Trophoblast cell (in vitro differentiated cells and primary cell): ENCODE measurements at regions not wholly inside any gene's neighbourhood (a gene's known extent, or its start where the extent isn't known, plus 50 kb on each side); places are given as distances from the start of the nearest gene placed in this dataset.

Experiments used
- DNase-seq, 2 donors: peaks; one replicate each; pipeline ENCODE4 v3.0.0-alpha.2; 2016
- H2AFZ ChIP-seq: 2 replicates; pipeline ENCODE4 v1.6.1; 2013; ENCODE audit warnings: low read length, moderate library complexity, mild to moderate bottlenecking; ENCODE audit not compliant: insufficient read depth, poor library complexity
- H2AK5ac ChIP-seq: 2 replicates; pipeline ENCODE4 v1.6.1; 2013; ENCODE audit warnings: mild to moderate bottlenecking, low read length
- H2BK120ac ChIP-seq: 2 replicates; pipeline ENCODE4 v1.6.1; 2013; ENCODE audit warnings: low read length, mild to moderate bottlenecking, moderate library complexity; ENCODE audit not compliant: insufficient read depth, poor library complexity
- H2BK12ac ChIP-seq: 2 replicates; pipeline ENCODE4 v1.6.1; 2013; ENCODE audit warnings: mild to moderate bottlenecking, low read length, moderate library complexity
- H2BK5ac ChIP-seq: 2 replicates; pipeline ENCODE4 v1.6.1; 2013; ENCODE audit warnings: low read length, low read depth, moderate library complexity, mild to moderate bottlenecking; ENCODE audit not compliant: poor library complexity
- H3K14ac ChIP-seq: 2 replicates; pipeline ENCODE4 v1.6.1; 2013; ENCODE audit warnings: mild to moderate bottlenecking, low read length
- H3K18ac ChIP-seq: 2 replicates; pipeline ENCODE4 v1.6.1; 2013; ENCODE audit warnings: mild to moderate bottlenecking, low read length
- H3K23ac ChIP-seq: 2 replicates; pipeline ENCODE4 v1.6.1; 2013; ENCODE audit warnings: low read length
- H3K27ac ChIP-seq: 2 replicates; pipeline ENCODE4 v1.5.1; 2013; ENCODE audit warnings: low read depth, mild to moderate bottlenecking, inconsistent platforms, low read length, moderate library complexity
- H3K27me3 ChIP-seq: 2 replicates; pipeline ENCODE4 v1.6.1; 2013; ENCODE audit warnings: inconsistent platforms, mild to moderate bottlenecking, low read length, moderate library complexity; ENCODE audit not compliant: insufficient read depth
- H3K36me3 ChIP-seq, 2 experiments: 1 replicate in 1 of 2; 2 replicates in 1 of 2; pipeline ENCODE4 v1.6.1; 2013; ENCODE audit warnings: low read length in 2 of 2, mild to moderate bottlenecking in 2 of 2, moderate library complexity in 1 of 2; ENCODE audit not compliant: insufficient read depth in 2 of 2, control insufficient read depth in 1 of 2
- H3K4ac ChIP-seq: 2 replicates; pipeline ENCODE4 v1.6.1; 2013; ENCODE audit warnings: low read depth, mild to moderate bottlenecking, low read length, moderate library complexity
- H3K4me1 ChIP-seq, 2 experiments: 1 replicate in 1 of 2; 2 replicates in 1 of 2; pipeline ENCODE4 v1.6.1; 2013; ENCODE audit warnings: low read length in 2 of 2, mild to moderate bottlenecking in 2 of 2, moderate library complexity in 1 of 2; ENCODE audit not compliant: insufficient read depth in 2 of 2, control insufficient read depth in 1 of 2
- H3K4me2 ChIP-seq: 2 replicates; pipeline ENCODE4 v1.6.1; 2013; ENCODE audit warnings: inconsistent platforms, mild to moderate bottlenecking, low read length, moderate library complexity
- H3K4me3 ChIP-seq: 2 replicates; pipeline ENCODE4 v1.5.1; 2013; ENCODE audit warnings: mild to moderate bottlenecking, low read depth, low read length, inconsistent platforms
- H3K79me1 ChIP-seq: one replicate; pipeline ENCODE4 v1.6.1; 2013; ENCODE audit warnings: low read length
- H3K79me2 ChIP-seq: 2 replicates; pipeline ENCODE4 v1.6.1; 2013; ENCODE audit warnings: low read length, mild to moderate bottlenecking; ENCODE audit not compliant: control insufficient read depth, insufficient read depth, poor library complexity
- H3K9ac ChIP-seq: 2 replicates; pipeline ENCODE4 v1.6.1; 2013; ENCODE audit warnings: mild to moderate bottlenecking, low read length
- H3K9me3 ChIP-seq: 2 replicates; pipeline ENCODE4 v1.6.1; 2013; ENCODE audit warnings: low read depth, mild to moderate bottlenecking, control low read depth, inconsistent platforms, low read length; ENCODE audit not compliant: insufficient read depth
- H4K12ac ChIP-seq: 2 replicates; pipeline ENCODE4 v1.6.1; 2013; ENCODE audit warnings: low read depth, mild to moderate bottlenecking, low read length, moderate library complexity
- H4K8ac ChIP-seq: 2 replicates; pipeline ENCODE4 v1.6.1; 2013; ENCODE audit warnings: low read depth, mild to moderate bottlenecking, low read length, moderate library complexity
- H4K91ac ChIP-seq: one replicate; pipeline ENCODE4 v1.6.1; 2013; ENCODE audit warnings: low read depth, mild to moderate bottlenecking, low read length, moderate library complexity
- WGBS: extraction: QIAGEN DNeasy Blood & Tissue Kit; methylation state at CpG from one replicate; pipeline ENCODE4 v1.1.7; 2013; ENCODE audit warnings: missing lambda C conversion rate; ENCODE audit not compliant: insufficient read length, insufficient coverage; ENCODE audit errors: extremely low coverage; 5-methylcytosine and 5-hydroxymethylcytosine counted together

DNA sequence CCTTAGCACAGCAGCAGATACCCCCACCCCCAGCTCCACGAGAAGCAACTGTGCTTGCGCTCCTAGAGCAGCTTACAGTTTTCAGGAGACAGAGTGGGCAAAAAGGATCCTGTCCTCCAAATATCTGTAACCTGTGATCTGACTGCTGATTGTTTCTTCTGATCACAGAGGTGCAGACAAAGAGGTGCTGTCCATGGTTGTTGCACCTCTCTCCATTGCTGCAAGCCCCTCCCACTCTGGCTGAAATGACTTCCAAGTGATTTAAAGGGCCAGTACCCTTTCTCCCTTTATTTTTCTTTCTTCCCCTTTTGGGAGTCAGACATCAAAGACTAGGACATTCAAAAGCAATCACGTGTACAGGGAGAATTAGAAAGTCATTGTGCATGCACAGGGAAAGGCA, 205.3 kb upstream of the GEMIN8 start:
- no peak overlapping the region for H3K4ac ChIP-seq
- no peak overlapping the region for H4K8ac ChIP-seq
- H3K79me2 ChIP-seq, result no peaks in the 10 kb centered on the region
- no peaks in the 10 kb centered on the region for H3K36me3 ChIP-seq
- no peak overlapping the region for H3K18ac ChIP-seq
- no peaks in the 10 kb centered on the region for H3K4me1 ChIP-seq
- H2BK5ac ChIP-seq, result no peak overlapping the region
- no peaks in the 10 kb centered on the region for H3K27me3 ChIP-seq
- H3K4me2 ChIP-seq, result no peak overlapping the region
- no peak overlapping the region for H3K4me3 ChIP-seq
- H3K79me1 ChIP-seq, result no peaks in the 10 kb centered on the region
- no CpG with 5 or more reads among the region's 3 CpGs for WGBS
- H4K12ac ChIP-seq, result no peak overlapping the region
- H3K23ac ChIP-seq, result no peak overlapping the region
- no peak overlapping the region for H2AK5ac ChIP-seq
- no peak overlapping the region for H2AFZ ChIP-seq
- no peak overlapping the region for H3K9ac ChIP-seq
- H3K27ac ChIP-seq, result no peak overlapping the region
- no peak for DNase-seq
- no peak overlapping the region for H2BK12ac ChIP-seq
- no peak overlapping the region for H2BK120ac ChIP-seq
- H4K91ac ChIP-seq, result no peak overlapping the region
- no peak overlapping the region for H3K14ac ChIP-seq
- no peaks in the 10 kb centered on the region for H3K9me3 ChIP-seq

DNA sequence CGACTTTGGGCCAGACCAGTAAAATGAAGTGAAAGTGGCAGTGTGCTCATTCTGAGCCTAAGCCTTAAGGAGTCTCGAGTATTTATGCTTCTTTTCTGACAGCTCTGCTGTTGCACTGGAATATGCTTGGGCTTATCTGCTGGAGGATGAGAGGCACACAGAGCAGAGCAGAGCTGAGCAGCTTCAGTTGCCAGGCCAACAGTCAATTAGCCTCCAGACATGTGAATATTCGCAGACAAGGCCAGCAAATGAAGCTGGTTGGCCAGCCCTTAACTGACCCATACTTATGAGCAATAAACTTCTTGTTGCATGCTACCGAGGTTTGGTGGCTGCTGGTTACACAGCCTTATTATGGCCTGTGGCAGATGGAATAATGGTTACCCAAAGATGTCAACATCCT, 203.0 kb upstream of the GEMIN8 start:
- Histone ChIP-seq H3K79me1 (no peaks in the 10 kb centered on the region), H3K4me3 (no peak overlapping the region), H2BK12ac (no peak overlapping the region), H4K91ac (no peak overlapping the region), H2BK5ac (no peak overlapping the region), H3K4me2 (no peak overlapping the region), H3K4ac (no peak overlapping the region), H3K9ac (no peak overlapping the region), H2AK5ac (no peak overlapping the region), H2BK120ac (no peak overlapping the region), H4K8ac (no peak overlapping the region), H3K4me1 (no peaks in the 10 kb centered on the region), H3K18ac (no peak overlapping the region), H3K23ac (no peak overlapping the region), H3K27me3 (no peaks in the 10 kb centered on the region), H3K9me3 (no peaks in the 10 kb centered on the region), H2AFZ (no peak overlapping the region), H3K36me3 (no peaks in the 10 kb centered on the region), H3K79me2 (no peaks in the 10 kb centered on the region), H3K14ac (no peak overlapping the region), H4K12ac (no peak overlapping the region), H3K27ac (no peak overlapping the region)
- DNase-seq, result no peak
- WGBS, result no CpG with 5 or more reads among the region's 4 CpGs

DNA sequence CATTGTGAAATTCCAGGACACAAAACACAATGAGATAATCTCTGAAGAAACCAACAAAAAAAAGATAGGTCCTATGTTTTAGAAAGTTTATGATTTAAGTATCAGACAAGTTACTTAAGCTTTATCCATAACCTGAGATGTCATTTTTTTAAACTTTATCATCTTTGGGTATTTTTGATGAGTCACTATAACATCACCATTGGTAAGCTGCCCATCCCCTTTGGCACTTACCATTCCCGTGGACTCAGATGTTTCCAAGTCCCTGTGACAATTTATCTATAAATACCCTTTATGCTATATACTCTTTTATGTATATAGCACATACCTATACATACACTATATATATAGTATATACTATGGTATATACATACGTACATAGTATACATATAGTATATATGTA, 198.9 kb upstream of the GEMIN8 start:
- Histone ChIP-seq H3K79me1 (no peaks in the 10 kb centered on the region), H3K36me3 (no peaks in the 10 kb centered on the region), H2BK12ac (no peak overlapping the region), H2BK120ac (no peak overlapping the region), H2AK5ac (no peak overlapping the region), H3K23ac (no peak overlapping the region), H4K12ac (no peak overlapping the region), H3K9me3 (no peaks in the 10 kb centered on the region), H2BK5ac (no peak overlapping the region), H4K8ac (no peak overlapping the region), H3K4me2 (no peak overlapping the region), H3K14ac (no peak overlapping the region), H3K27me3 (no peaks in the 10 kb centered on the region), H2AFZ (no peak overlapping the region), H3K4ac (no peak overlapping the region), H3K18ac (no peak overlapping the region), H3K79me2 (no peaks in the 10 kb centered on the region), H4K91ac (no peak overlapping the region), H3K4me3 (no peak overlapping the region), H3K4me1 (no peaks in the 10 kb centered on the region), H3K9ac (no peak overlapping the region), H3K27ac (no peak overlapping the region)
- DNase-seq, result no peak
- WGBS, result no CpG with 5 or more reads among the region's 2 CpGs

GRCh38 chrX:14220386-14220944, 190.8 kb upstream of the GEMIN8 start:
- no peaks in the 10 kb centered on the region for H3K79me2 ChIP-seq
- H3K4me2 ChIP-seq, result no peak overlapping the region
- no peak overlapping the region for H2BK120ac ChIP-seq
- H3K18ac ChIP-seq, result no peak overlapping the region
- no peak overlapping the region for H2AK5ac ChIP-seq
- no peak overlapping the region for H2BK12ac ChIP-seq
- WGBS, result no CpG with 5 or more reads among the region's 4 CpGs
- no peaks in the 10 kb centered on the region for H3K4me1 ChIP-seq
- no peaks in the 10 kb centered on the region for H3K36me3 ChIP-seq
- no peak overlapping the region for H3K23ac ChIP-seq
- H3K27me3 ChIP-seq, result no peaks in the 10 kb centered on the region
- H3K9ac ChIP-seq, result no peak overlapping the region
- H3K9me3 ChIP-seq, result no peaks in the 10 kb centered on the region
- no peak overlapping the region for H4K12ac ChIP-seq
- no peak overlapping the region for H3K14ac ChIP-seq
- H2AFZ ChIP-seq, result no peak overlapping the region
- H4K8ac ChIP-seq, result no peak overlapping the region
- H2BK5ac ChIP-seq, result no peak overlapping the region
- H3K4me3 ChIP-seq, result no peak overlapping the region
- H3K27ac ChIP-seq, result no peak overlapping the region
- no peak overlapping the region for H3K4ac ChIP-seq
- H4K91ac ChIP-seq, result no peak overlapping the region
- DNase-seq, result no peak
- H3K79me1 ChIP-seq, result no peaks in the 10 kb centered on the region
